ENCODE measurements at regions not wholly inside any gene's neighbourhood (a gene's known extent, or its start where the extent isn't known, plus 50 kb on each side); places are given as distances from the start of the nearest gene placed in this dataset.

- TF ChIP-seq GTF2B (IDR thresholded peaks at IDR 0.05; ENCODE audit: extremely low read depth, insufficient read length) (no peak), CBX5 (IDR thresholded peaks at IDR 0.05; ENCODE audit: borderline replicate concordance, low read depth) (no peak), ZNF263 (CRISPR knock-in tag; IDR thresholded peaks at IDR 0.05; ENCODE audit: borderline replicate concordance) (no peak), STAT5B (CRISPR knock-in tag; IDR thresholded peaks at IDR 0.05) (no peak), ZNF76 (CRISPR knock-in tag; IDR thresholded peaks at IDR 0.05; ENCODE audit: borderline replicate concordance) (no peak), ZNF696 (CRISPR knock-in tag; conservative IDR thresholded peaks at IDR 0.05) (no peak), NR0B1 (IDR thresholded peaks at IDR 0.05; ENCODE audit: partially characterized antibody) (no peak), BRF2 (IDR thresholded peaks at IDR 0.05; ENCODE audit: borderline replicate concordance, insufficient read depth, insufficient read length) (no peak), SNAPC5 (CRISPR knock-in tag; IDR thresholded peaks at IDR 0.05) (no peak)
Observed at GRCh38 chr7:86243171-86243570, 400.5 kb upstream of the GRM3 start (continued).

Data from K562 (cell line).